ENCODE measurements at regions not wholly inside any gene's neighbourhood (a gene's known extent, or its start where the extent isn't known, plus 50 kb on each side); places are given as distances from the start of the nearest gene placed in this dataset.

DNA sequence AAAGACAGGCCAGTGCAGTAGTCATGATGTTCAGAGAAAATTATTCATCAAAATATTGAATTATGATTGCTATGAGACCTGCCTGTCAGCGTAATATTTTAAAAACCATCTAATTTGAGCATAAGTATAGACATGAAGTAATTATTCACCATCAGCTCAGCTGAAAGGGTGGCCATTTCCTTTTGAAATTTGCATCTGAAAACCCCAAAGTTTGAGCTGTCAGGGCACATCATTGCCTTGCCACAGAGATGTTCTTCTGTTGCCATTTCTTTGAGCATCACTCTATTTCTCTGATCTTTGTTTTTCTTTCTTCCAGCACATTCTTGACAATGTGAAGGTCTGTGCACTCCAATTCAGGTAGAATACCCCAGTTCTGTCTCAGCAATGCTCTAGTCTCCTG is 147.5 kb upstream of the RHOBTB1 start:
- H3K4me3 Mint-ChIP-seq (ENCODE audit: unreplicated experiment), result no peak overlapping the region
- no peaks in the 10 kb centered on the region for H3K9me3 Mint-ChIP-seq (ENCODE audit: low read depth)
- peaks cover 19% of the 10 kb centered on the region for H3K27me3 Mint-ChIP-seq (ENCODE audit: low read depth)
- no peaks in the 10 kb centered on the region for H3K4me1 Mint-ChIP-seq (ENCODE audit: low read depth)
- TF ChIP-seq CTCF (IDR thresholded peaks at IDR 0.05), result no peak
- no peak overlapping the region for H3K27ac Mint-ChIP-seq (ENCODE audit: unreplicated experiment)
- no peak for DNase-seq (ENCODE audit: low spot score)
- no peaks in the 10 kb centered on the region for H3K36me3 Mint-ChIP-seq (ENCODE audit: low read depth)

GRCh38 chr10:61089251-61089650 is 145.3 kb upstream of the RHOBTB1 start:
- H3K27me3 Mint-ChIP-seq (ENCODE audit: low read depth), result peaks cover 19% of the 10 kb centered on the region
- no peaks in the 10 kb centered on the region for H3K36me3 Mint-ChIP-seq (ENCODE audit: low read depth)
- H3K27ac Mint-ChIP-seq (ENCODE audit: unreplicated experiment), result no peak overlapping the region
- H3K9me3 Mint-ChIP-seq (ENCODE audit: low read depth), result peaks cover 20% of the 10 kb centered on the region
- TF ChIP-seq CTCF (IDR thresholded peaks at IDR 0.05), result no peak
- H3K4me3 Mint-ChIP-seq (ENCODE audit: unreplicated experiment), result no peak overlapping the region
- no peak for DNase-seq (ENCODE audit: low spot score)
- no peaks in the 10 kb centered on the region for H3K4me1 Mint-ChIP-seq (ENCODE audit: low read depth)

DNA sequence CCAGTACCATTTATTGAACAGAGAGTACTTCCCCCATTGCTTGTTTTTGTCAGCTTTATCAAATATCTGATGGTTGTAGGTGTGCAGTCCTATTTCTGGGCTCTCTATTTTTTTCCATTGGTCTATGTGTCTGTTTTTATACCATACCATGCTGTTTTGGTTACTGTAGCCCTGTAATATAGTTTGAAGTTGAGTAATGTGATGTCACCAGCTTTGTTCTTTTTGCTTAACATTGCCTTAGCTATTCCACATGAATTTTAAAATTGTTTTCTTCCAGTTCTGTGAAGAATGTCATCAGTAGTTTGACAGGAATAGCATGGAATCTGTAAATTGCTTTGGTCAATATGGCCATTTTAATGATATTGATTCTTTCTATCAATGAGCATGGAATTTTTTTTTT is 140.5 kb upstream of the RHOBTB1 start:
- H3K9me3 Mint-ChIP-seq (ENCODE audit: low read depth), result peaks cover 28% of the 10 kb centered on the region
- no peak overlapping the region for H3K27ac Mint-ChIP-seq (ENCODE audit: unreplicated experiment)
- TF ChIP-seq CTCF (IDR thresholded peaks at IDR 0.05), result no peak
- H3K4me3 Mint-ChIP-seq (ENCODE audit: unreplicated experiment), result no peak overlapping the region
- no peaks in the 10 kb centered on the region for H3K36me3 Mint-ChIP-seq (ENCODE audit: low read depth)
- H3K27me3 Mint-ChIP-seq (ENCODE audit: low read depth), result peaks cover 20% of the 10 kb centered on the region
- no peaks in the 10 kb centered on the region for H3K4me1 Mint-ChIP-seq (ENCODE audit: low read depth)
- no peak for DNase-seq (ENCODE audit: low spot score)

DNA sequence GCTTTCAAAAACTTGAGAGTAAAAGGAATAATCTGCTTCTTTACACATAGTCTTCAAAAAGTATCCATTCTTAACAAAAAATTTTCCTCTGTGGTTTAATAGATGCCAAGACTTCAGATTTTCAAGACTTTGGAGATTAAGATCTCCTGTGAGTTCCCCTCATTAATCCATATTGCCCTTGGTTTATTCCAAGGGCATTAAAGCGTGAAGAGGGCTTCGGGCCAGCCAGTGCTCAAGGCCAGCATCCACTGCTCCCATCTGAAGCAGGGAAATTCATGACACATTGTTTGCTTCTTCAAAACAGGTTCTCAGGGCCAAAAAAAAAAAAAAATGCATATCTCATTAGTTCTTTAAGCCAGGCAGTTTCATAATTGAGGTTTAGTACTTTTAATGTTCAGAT is 137.3 kb upstream of the RHOBTB1 start:
- TF ChIP-seq CTCF (IDR thresholded peaks at IDR 0.05), result no peak
- Mint-ChIP-seq H3K36me3 (ENCODE audit: low read depth) (no peaks in the 10 kb centered on the region), H3K9me3 (ENCODE audit: low read depth) (peaks cover 28% of the 10 kb centered on the region), H3K4me3 (ENCODE audit: unreplicated experiment) (no peak overlapping the region), H3K27ac (ENCODE audit: unreplicated experiment) (no peak overlapping the region), H3K4me1 (ENCODE audit: low read depth) (no peaks in the 10 kb centered on the region), H3K27me3 (ENCODE audit: low read depth) (peaks cover 27% of the 10 kb centered on the region)
- no peak for DNase-seq (ENCODE audit: low spot score)

DNA sequence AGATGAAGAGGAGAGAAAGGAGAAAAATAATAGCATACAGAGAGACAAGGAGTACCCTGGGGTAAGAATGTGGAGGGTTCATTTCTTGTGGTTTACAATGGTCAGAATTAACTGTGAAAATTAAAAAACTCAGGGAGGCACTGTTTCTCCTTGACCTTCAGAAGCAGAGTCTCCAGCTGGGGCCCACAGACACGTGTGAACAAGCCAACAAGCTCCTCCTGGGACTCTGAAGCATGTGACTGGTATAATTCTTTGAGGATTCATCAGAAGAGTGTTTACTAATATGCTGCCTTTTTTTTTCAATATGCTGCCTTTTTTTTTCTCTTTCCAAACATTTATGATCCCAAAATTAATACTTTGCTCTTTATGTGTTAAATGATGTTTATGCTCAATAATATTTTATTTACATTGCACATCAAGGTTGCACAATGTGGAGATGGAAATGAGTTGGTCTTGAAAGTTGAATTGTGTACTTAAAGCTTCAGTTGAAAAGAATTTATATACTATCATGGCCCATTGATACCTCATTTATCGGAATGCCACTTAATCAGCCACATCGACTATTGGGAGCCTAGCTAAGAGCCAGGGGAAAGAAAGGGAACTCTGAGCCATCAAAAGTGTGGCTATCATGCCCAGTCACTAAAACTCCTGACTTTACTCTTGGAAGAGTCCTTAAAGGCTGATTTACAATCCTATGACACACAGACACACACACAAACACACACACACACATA is 134.7 kb upstream of the RHOBTB1 start:
- H3K9me3 Mint-ChIP-seq (ENCODE audit: low read depth), result peaks cover 2% of the 10 kb centered on the region
- H3K4me1 Mint-ChIP-seq (ENCODE audit: low read depth), result no peaks in the 10 kb centered on the region
- peaks cover 21% of the 10 kb centered on the region for H3K27me3 Mint-ChIP-seq (ENCODE audit: low read depth)
- TF ChIP-seq CTCF (IDR thresholded peaks at IDR 0.05), result no peak
- DNase-seq (ENCODE audit: low spot score), result no peak
- no peak overlapping the region for H3K4me3 Mint-ChIP-seq (ENCODE audit: unreplicated experiment)
- no peaks in the 10 kb centered on the region for H3K36me3 Mint-ChIP-seq (ENCODE audit: low read depth)
- H3K27ac Mint-ChIP-seq (ENCODE audit: unreplicated experiment), result no peak overlapping the region

All from chondrocyte (in vitro differentiated cells).